ACC112 (cell line): ENCODE measurements at regions not wholly inside any gene's neighbourhood (a gene's known extent, or its start where the extent isn't known, plus 50 kb on each side); places are given as distances from the start of the nearest gene placed in this dataset.

ENCODE experiments used
- H2AFZ ChIP-seq: fragments of 200-600 bp; sonication (generic); one replicate; pipeline ENCODE4 v1.6.0; 2017; ENCODE audit warnings: antibody characterized with exemption, low read length; ENCODE audit not compliant: unreplicated experiment
- H3K27ac ChIP-seq: fragments of 200-600 bp; sonication (generic); 2 replicates; pipeline ENCODE4 v1.5.1; 2014; ENCODE audit warnings: low read depth, mild to moderate bottlenecking, antibody characterized with exemption, low read length, moderate library complexity
- H3K27me3 ChIP-seq: fragments of 200-600 bp; sonication (generic); 2 replicates; pipeline ENCODE4 v1.6.1; 2014; ENCODE audit warnings: mild to moderate bottlenecking, antibody characterized with exemption, low read length, moderate library complexity, mixed read lengths; ENCODE audit not compliant: insufficient read depth
- H3K36me3 ChIP-seq: fragments of 200-600 bp; sonication (generic); 2 replicates; pipeline ENCODE4 v1.6.1; 2016; ENCODE audit warnings: mild to moderate bottlenecking, antibody characterized with exemption, low read length, moderate library complexity, mixed read lengths; ENCODE audit not compliant: insufficient read depth
- H3K4me1 ChIP-seq: fragments of 200-600 bp; sonication (generic); one replicate; pipeline ENCODE4 v1.6.1; 2016; ENCODE audit warnings: low read length, mixed read lengths; ENCODE audit not compliant: insufficient read depth, unreplicated experiment, control insufficient read depth
- H3K4me3 ChIP-seq: fragments of 200-600 bp; sonication (generic); 2 replicates; pipeline ENCODE4 v1.5.1; 2014; ENCODE audit warnings: mild to moderate bottlenecking, low read depth, low read length
- H3K79me2 ChIP-seq: fragments of 200-600 bp; sonication (generic); one replicate; pipeline ENCODE4 v1.6.0; 2016; ENCODE audit warnings: low read length; ENCODE audit not compliant: control insufficient read depth, unreplicated experiment, insufficient read depth

DNA sequence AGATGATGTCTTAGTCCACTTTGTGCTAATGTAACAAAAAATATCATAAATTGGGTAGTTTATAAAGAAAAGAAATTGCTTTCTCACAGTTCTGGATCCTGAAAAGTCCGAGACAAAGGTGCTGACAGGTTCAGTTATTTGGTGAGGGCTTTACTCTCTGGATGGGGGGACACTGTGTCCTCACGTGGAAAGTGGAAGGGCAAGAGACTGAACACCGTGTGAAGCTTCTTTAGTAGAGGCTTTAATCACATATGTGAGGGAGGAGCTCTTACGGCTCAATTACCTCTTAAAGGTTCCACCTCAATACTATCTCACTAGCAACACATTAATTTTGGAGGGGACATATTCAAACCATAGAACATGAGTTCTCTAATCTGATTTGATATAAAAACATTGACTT, 204.3 kb downstream of the FSIP2 start:
- Histone ChIP-seq H2AFZ (no peak overlapping the region), H3K36me3 (no peaks in the 10 kb centered on the region), H3K4me1 (no peaks in the 10 kb centered on the region), H3K27me3 (no peaks in the 10 kb centered on the region), H3K27ac (no peak overlapping the region), H3K4me3 (no peak overlapping the region), H3K79me2 (no peaks in the 10 kb centered on the region)

- H2AFZ ChIP-seq = no peak overlapping the region
- no peaks in the 10 kb centered on the region for H3K4me1 ChIP-seq
- no peaks in the 10 kb centered on the region for H3K79me2 ChIP-seq
- H3K4me3 ChIP-seq = no peak overlapping the region
- H3K27ac ChIP-seq = no peak overlapping the region
- no peaks in the 10 kb centered on the region for H3K27me3 ChIP-seq
- no peaks in the 10 kb centered on the region for H3K36me3 ChIP-seq
Measured at GRCh38 chr2:185947722-185948121, 209.1 kb downstream of the FSIP2 start.

- Histone ChIP-seq H3K27ac (no peak overlapping the region), H2AFZ (no peak overlapping the region), H3K36me3 (no peaks in the 10 kb centered on the region), H3K79me2 (no peaks in the 10 kb centered on the region), H3K4me3 (no peak overlapping the region), H3K27me3 (no peaks in the 10 kb centered on the region), H3K4me1 (no peaks in the 10 kb centered on the region)
Measured at GRCh38 chr2:185952100-185952499, 213.5 kb downstream of the FSIP2 start.

GRCh38 chr2:185954389-185954788, 215.8 kb downstream of the FSIP2 start:
- no peak overlapping the region for H3K27ac ChIP-seq
- H3K79me2 ChIP-seq = no peaks in the 10 kb centered on the region
- H3K27me3 ChIP-seq = no peaks in the 10 kb centered on the region
- H2AFZ ChIP-seq = no peak overlapping the region
- no peaks in the 10 kb centered on the region for H3K36me3 ChIP-seq
- H3K4me1 ChIP-seq = no peaks in the 10 kb centered on the region
- no peak overlapping the region for H3K4me3 ChIP-seq

GRCh38 chr2:185955050-185955449, 216.4 kb downstream of the FSIP2 start:
- Histone ChIP-seq H3K79me2 (no peaks in the 10 kb centered on the region), H3K27ac (no peak overlapping the region), H3K27me3 (no peaks in the 10 kb centered on the region), H3K4me1 (no peaks in the 10 kb centered on the region), H3K36me3 (no peaks in the 10 kb centered on the region), H2AFZ (no peak overlapping the region), H3K4me3 (no peak overlapping the region)

DNA sequence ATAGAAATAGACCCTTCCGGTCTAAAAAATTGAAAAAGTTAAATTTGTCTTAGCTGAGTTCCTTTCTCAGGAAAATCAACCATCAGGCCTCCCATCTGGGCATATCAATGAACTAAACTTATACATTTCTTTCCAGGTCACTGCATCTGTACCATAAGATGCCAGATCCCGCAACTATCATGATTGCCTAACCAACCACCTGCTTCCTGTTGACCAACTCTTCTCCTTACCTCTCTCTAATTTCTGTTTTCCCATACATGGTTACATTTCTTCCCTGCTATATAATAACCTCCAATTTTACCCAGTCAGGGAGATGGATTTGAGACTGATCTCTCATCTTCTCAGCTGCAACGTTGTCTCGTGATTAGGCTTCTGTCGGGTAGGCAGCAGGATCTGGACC, 228.7 kb downstream of the FSIP2 start:
- no peaks in the 10 kb centered on the region for H3K79me2 ChIP-seq
- no peaks in the 10 kb centered on the region for H3K36me3 ChIP-seq
- no peaks in the 10 kb centered on the region for H3K27me3 ChIP-seq
- H2AFZ ChIP-seq = no peak overlapping the region
- no peaks in the 10 kb centered on the region for H3K4me1 ChIP-seq
- H3K27ac ChIP-seq = no peak overlapping the region
- H3K4me3 ChIP-seq = no peak overlapping the region

DNA sequence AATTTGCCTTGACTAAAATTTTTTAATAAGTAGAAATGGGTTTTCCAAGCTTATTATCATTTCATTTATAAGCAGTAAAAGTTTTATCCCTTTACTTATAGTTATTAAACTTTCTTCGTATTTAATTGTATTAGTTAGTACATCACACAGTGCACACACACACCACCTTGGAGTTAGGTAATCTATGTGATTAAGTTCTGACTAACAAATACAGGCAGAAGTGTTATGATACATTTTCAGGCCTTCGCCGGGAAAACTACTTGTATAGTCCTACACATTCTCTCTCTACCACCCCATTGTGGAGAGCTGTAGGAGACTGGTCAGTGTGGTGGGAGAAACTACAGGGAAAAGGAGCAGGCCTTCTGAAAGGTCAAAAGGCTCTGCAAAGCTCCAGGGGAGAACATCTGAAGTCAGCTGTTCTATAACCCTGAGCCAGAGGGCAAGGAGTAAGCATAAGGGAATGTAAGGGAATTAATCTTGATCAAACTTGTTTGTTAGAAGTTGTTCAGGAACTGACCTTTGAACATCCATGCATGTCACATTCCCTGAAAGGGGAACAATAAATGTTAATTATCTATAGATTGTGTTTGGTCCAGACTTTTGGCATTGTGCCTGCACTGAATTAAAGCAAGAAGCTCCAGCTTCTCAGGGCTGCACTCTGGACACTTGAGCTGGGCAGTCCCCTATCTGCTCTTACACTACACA, 231.7 kb downstream of the FSIP2 start:
- H3K27ac ChIP-seq = no peak overlapping the region
- H3K36me3 ChIP-seq = no peaks in the 10 kb centered on the region
- no peaks in the 10 kb centered on the region for H3K79me2 ChIP-seq
- no peak overlapping the region for H2AFZ ChIP-seq
- H3K27me3 ChIP-seq = no peaks in the 10 kb centered on the region
- H3K4me1 ChIP-seq = no peaks in the 10 kb centered on the region
- H3K4me3 ChIP-seq = no peak overlapping the region

DNA sequence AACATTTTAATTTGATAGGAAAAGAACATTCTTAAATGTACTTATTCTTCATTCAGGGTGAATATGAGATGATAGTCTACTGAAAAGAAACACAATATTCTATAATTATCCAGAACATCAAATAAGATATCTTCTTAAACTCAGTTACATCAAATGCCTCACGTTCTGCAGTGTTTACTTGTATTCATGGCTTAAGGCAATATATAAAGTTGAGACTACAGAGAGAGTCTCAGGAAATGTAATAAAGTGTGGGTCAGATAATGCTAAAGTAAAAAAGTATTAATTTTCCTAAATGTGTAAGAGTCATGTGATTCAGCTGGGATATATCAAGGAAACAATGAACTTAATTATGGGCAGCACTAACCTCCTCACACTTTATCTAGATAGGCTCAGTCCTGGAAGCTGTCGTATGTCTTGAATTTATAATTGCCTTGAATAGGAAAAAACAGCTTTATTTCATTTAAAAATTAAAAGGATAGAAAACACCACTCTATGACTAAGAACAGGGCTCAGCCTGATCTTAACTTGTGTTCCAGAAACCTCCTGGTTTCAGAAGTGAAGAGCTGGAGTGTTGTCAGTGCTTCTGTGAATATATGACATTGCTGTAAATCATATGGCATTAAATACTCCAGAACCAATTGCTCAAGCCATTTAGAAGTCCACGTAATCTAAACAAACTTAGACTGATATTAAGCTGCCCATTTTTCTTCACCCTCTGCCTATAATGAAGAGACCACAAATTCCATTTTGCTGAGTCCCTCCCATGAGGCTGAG, 240.2 kb downstream of the FSIP2 start:
- no peaks in the 10 kb centered on the region for H3K27me3 ChIP-seq
- no peak overlapping the region for H2AFZ ChIP-seq

DNA sequence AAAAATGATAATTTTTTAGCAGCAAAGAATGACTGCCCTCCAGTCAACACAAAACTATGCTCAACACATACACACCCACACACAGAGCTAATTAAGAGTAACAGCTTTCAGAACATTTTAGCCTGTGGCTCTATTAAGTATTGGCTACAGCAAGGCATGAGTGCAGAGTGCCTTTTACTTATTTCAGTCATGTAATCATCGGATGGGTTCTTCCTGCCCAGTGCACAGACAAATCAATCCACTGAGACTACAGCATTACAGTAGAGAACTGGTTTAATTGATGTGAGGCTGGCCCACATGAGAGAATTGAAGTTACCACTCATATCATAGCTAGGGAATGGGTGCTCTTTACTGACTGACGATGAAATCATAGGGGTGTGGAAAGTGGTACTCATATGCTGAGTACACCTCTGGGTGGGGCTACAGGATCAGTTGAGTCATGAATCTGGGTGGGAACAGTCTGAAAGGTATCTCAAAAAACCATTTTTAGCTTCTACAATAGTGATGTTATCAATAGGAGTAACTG, 241.0 kb downstream of the FSIP2 start:
- no peaks in the 10 kb centered on the region for H3K36me3 ChIP-seq
- no peak overlapping the region for H3K27ac ChIP-seq
- H2AFZ ChIP-seq = no peak overlapping the region
- H3K79me2 ChIP-seq = no peaks in the 10 kb centered on the region
- no peak overlapping the region for H3K4me3 ChIP-seq
- no peaks in the 10 kb centered on the region for H3K27me3 ChIP-seq
- peaks cover 7% of the 10 kb centered on the region for H3K4me1 ChIP-seq

More for the DNA sequence above, 240.2 kb downstream of the FSIP2 start:
- peaks cover 7% of the 10 kb centered on the region for H3K4me1 ChIP-seq
- H3K27ac ChIP-seq = no peak overlapping the region
- no peaks in the 10 kb centered on the region for H3K79me2 ChIP-seq
- no peak overlapping the region for H3K4me3 ChIP-seq
- H3K36me3 ChIP-seq = no peaks in the 10 kb centered on the region

- Histone ChIP-seq H3K4me3 (no peak overlapping the region), H3K79me2 (no peaks in the 10 kb centered on the region), H3K27ac (no peak overlapping the region), H2AFZ (no peak overlapping the region), H3K36me3 (no peaks in the 10 kb centered on the region), H3K4me1 (peaks cover 7% of the 10 kb centered on the region), H3K27me3 (no peaks in the 10 kb centered on the region)
Measured at GRCh38 chr2:185980944-185981343, 242.3 kb downstream of the FSIP2 start.

GRCh38 chr2:185984670-185985069, 246.1 kb downstream of the FSIP2 start:
- Histone ChIP-seq H3K4me1 (no peaks in the 10 kb centered on the region), H3K79me2 (no peaks in the 10 kb centered on the region), H3K36me3 (no peaks in the 10 kb centered on the region), H2AFZ (no peak overlapping the region), H3K27ac (no peak overlapping the region), H3K4me3 (no peak overlapping the region), H3K27me3 (no peaks in the 10 kb centered on the region)
